GM12892 (cell line): ENCODE measurements at regions not wholly inside any gene's neighbourhood (a gene's known extent, or its start where the extent isn't known, plus 50 kb on each side); places are given as distances from the start of the nearest gene placed in this dataset.

Experiments
- POLR2A ChIP-seq: IDR thresholded peaks from 2 replicates; pipeline ENCODE4 v1.6.1; 2011; ENCODE audit warnings: low read depth, low read length, control low read depth
- POLR2AphosphoS5 ChIP-seq: IDR thresholded peaks from 2 replicates; pipeline ENCODE4 v1.6.1; 2011; ENCODE audit warnings: low read depth, low read length, control low read depth
- TAF1 ChIP-seq: IDR thresholded peaks from 2 replicates; pipeline ENCODE4 v1.6.1; 2011; ENCODE audit warnings: low read depth, mild to moderate bottlenecking, control low read depth, low read length, borderline replicate concordance

DNA sequence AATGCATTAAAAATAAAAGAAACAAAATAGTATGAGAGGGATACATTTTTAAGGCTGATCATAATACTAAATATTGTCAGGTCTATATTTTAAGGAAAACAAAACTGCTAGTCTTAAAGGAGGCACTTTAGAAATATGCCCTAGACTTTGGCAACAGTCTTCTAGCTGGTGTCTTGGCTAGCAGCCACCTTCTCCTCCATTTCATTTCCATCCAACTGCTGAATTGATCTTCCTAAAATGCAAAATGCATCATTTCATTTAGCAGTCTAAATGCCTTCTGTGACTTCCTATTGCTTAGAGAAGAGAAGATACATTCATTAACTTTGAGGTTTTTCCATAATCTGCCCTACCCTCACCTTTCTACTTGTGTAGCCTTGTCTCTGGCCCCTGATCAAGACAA, 1404.1 kb downstream of the CDH11 start:
- no peak for TF ChIP-seq POLR2A
- no peak for TF ChIP-seq POLR2AphosphoS5
- no peak for TF ChIP-seq TAF1
